ENCODE measurements at regions not wholly inside any gene's neighbourhood (a gene's known extent, or its start where the extent isn't known, plus 50 kb on each side); places are given as distances from the start of the nearest gene placed in this dataset.

DNA sequence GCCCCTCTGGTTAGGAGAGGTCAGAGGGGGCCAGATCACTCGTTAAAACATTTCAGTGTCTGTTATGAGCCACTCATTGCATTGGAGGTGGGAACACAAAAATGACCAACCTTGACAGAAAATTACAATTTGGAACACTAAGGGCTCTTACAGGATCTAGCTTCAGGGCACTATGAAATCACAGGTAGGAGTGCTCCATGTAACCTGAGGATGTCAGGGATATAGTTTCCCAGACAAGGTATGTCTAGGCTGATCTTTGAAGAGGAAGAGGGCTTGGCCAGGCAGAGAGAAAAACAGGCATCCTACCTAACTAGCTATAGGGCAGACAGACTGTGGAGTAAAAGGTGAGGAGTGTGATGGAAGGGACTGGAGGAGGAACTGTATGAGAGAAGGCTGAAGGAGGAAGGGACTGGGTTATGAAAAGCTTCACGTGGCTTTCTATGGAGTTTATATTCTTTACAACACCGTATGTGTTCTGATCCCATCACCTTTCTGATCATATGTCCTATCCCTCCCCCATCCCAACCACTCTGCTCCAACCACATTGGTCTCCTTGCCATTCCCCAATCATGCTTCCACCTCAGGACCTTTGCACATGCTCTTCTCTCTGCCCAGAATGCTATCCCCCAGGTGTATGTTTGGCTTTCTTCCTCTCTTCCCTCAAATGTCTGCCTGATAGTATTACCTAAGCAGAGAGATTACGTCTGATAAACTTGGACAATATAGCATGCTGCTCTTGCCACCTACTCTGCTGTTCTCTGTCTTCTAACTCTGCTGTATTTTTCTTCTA, 88.2 kb downstream of the CCR1 start:
- no peaks in the 10 kb centered on the region for H3K9me3 ChIP-seq
- no peak overlapping the region for H3K4me3 ChIP-seq (ENCODE audit: low read depth, low read length)
- no peaks in the 10 kb centered on the region for H3K36me3 ChIP-seq
- H3K4me1 ChIP-seq, result no peaks in the 10 kb centered on the region
- H3K27me3 ChIP-seq, result no peaks in the 10 kb centered on the region
- TF ChIP-seq, protein P1, sequence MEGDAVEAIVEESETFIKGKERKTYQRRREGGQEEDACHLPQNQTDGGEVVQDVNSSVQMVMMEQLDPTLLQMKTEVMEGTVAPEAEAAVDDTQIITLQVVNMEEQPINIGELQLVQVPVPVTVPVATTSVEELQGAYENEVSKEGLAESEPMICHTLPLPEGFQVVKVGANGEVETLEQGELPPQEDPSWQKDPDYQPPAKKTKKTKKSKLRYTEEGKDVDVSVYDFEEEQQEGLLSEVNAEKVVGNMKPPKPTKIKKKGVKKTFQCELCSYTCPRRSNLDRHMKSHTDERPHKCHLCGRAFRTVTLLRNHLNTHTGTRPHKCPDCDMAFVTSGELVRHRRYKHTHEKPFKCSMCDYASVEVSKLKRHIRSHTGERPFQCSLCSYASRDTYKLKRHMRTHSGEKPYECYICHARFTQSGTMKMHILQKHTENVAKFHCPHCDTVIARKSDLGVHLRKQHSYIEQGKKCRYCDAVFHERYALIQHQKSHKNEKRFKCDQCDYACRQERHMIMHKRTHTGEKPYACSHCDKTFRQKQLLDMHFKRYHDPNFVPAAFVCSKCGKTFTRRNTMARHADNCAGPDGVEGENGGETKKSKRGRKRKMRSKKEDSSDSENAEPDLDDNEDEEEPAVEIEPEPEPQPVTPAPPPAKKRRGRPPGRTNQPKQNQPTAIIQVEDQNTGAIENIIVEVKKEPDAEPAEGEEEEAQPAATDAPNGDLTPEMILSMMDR (IDR thresholded peaks at IDR 0.05; ENCODE audit: low read depth, low read length), result no peak
- DNase-seq, result no peak

DNA sequence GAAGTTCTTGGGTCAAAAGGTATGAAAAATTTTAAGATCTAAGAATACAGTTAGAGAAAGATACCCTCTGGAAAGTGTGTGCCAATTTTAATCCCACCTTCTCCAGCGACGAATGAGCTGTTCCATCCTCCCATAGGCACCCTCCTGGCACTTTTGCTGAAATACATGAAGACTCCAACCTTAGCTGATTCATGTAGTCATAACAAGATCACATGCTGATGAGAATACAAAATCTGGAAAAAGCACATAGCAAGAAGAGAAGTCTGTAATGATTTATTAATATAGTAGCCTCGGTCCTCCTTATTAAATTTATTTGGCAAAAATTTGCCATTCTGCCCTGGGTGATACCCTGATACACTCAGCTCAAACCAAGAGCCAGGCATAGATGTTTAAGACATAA, 88.9 kb downstream of the CCR1 start:
- Histone ChIP-seq H3K4me3 (ENCODE audit: low read depth, low read length) (no peak overlapping the region), H3K27me3 (no peaks in the 10 kb centered on the region), H3K36me3 (no peaks in the 10 kb centered on the region), H3K4me1 (no peaks in the 10 kb centered on the region), H3K9me3 (no peaks in the 10 kb centered on the region)
- DNase-seq, result no peak
- TF ChIP-seq, protein P1 (IDR thresholded peaks at IDR 0.05; ENCODE audit: low read depth, low read length), result no peak

DNA sequence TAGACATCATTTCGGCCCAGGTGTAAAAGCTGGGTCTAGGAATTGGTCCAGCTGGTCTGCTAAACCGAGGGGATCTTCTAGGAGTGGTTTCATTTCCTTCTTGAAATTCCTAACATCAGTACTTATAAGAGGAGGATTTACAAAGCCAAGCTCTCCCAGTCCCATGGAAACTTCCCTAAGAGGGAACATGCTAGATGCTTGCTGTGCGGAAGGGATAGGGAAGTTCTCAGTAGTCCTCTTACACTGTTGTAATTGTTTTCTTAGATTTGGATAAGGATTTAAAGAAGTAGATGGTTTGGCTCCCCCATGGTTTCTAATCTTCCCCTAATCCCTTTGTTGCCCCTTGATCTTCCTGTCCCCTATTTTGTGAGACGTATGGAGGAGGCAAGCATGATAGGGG, 89.7 kb upstream of the XCR1 start:
- no peaks in the 10 kb centered on the region for H3K27me3 ChIP-seq
- H3K4me1 ChIP-seq, result no peaks in the 10 kb centered on the region
- TF ChIP-seq, protein P1 (IDR thresholded peaks at IDR 0.05; ENCODE audit: low read depth, low read length), result no peak
- no peaks in the 10 kb centered on the region for H3K36me3 ChIP-seq
- no peak for DNase-seq
- no peak overlapping the region for H3K4me3 ChIP-seq (ENCODE audit: low read depth, low read length)
- H3K9me3 ChIP-seq, result no peaks in the 10 kb centered on the region

DNA sequence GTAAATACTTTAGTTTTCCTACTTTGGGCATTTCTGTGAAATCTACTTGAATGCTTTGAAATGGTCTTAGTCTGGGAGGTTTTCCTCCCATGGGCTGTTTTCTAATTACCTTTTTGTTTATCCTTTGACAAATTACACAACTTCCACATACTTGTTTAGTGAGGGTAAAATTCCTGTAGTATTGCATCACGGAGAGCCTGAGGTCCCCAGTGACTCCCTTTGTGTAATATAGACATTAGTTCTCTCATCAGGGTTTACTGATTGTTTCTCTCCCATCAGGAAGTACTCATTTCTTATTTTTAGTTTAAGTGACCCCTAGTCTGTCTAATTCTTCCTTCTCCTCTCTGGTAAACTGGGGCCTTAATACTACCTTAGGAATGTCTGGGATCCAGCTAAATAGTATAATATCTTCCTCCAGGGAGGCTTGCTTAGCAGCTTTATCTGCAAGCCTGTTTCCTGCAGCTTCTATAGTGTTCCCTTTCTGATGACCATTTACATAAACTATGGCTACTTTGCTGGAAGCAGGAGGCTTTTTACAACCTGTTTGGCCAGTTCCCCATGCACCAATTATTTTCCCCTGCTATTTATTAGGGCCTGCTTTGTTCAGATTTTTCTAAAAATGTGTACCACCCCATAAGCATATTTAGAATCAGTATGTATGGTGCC, 87.2 kb upstream of the XCR1 start:
- DNase-seq, result no peak
- no peaks in the 10 kb centered on the region for H3K27me3 ChIP-seq
- H3K4me1 ChIP-seq, result no peaks in the 10 kb centered on the region
- H3K4me3 ChIP-seq (ENCODE audit: low read depth, low read length), result no peak overlapping the region
- TF ChIP-seq, protein P1 (IDR thresholded peaks at IDR 0.05; ENCODE audit: low read depth, low read length), result no peak
- no peaks in the 10 kb centered on the region for H3K36me3 ChIP-seq
- H3K9me3 ChIP-seq, result no peaks in the 10 kb centered on the region

DNA sequence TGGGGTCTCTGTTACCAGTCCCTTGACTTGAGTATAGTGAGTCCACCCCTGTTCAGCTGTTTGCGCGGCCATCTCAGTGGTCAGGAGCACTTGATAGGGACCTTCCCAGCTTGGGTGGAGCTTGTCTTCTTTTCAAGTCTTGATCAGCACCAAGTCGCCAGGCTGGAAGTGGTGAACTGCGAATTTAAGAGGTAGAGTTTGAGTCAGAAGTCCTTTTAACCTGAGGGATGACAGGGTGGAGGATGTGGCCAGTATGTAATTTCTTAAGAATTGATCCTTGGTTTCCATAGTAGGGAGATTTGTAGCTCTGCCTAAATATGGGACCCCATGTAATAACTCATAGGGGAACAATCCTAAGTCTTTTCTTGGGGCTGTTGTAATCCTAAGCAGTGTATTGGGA, 86.3 kb upstream of the XCR1 start:
- TF ChIP-seq, protein P1 (IDR thresholded peaks at IDR 0.05; ENCODE audit: low read depth, low read length), result no peak
- H3K4me1 ChIP-seq, result no peaks in the 10 kb centered on the region

DNA sequence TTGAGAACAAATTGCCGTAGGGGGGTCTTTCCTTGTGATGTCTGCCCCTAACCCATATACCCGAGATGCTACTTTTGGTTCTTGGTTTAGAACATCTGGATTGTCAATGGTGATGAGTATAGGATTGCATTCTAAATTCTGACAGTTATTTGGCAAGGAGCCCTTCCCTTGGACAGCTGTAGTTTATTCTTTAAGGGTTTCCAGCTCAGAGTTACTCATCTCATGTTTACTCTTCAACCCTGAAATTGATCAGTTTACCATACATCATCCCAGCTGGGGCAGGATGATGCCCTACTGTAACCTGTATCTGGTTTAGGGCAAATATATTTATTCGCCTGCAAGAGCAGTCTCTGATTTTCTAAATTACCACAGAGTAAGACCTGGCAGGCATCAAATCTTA, 85.7 kb upstream of the XCR1 start:
- Histone ChIP-seq H3K36me3 (no peaks in the 10 kb centered on the region), H3K4me1 (no peaks in the 10 kb centered on the region), H3K4me3 (ENCODE audit: low read depth, low read length) (no peak overlapping the region), H3K27me3 (no peaks in the 10 kb centered on the region), H3K9me3 (no peaks in the 10 kb centered on the region)
- TF ChIP-seq, protein P1 (IDR thresholded peaks at IDR 0.05; ENCODE audit: low read depth, low read length), result no peak
- DNase-seq, result no peak

More for the DNA sequence above, 86.3 kb upstream of the XCR1 start:
- no peak overlapping the region for H3K4me3 ChIP-seq (ENCODE audit: low read depth, low read length)
- H3K9me3 ChIP-seq, result no peaks in the 10 kb centered on the region
- no peaks in the 10 kb centered on the region for H3K27me3 ChIP-seq
- no peaks in the 10 kb centered on the region for H3K36me3 ChIP-seq
- DNase-seq, result no peak

Measured in BE2C (cell line).